Mucosa of gallbladder (tissue), 1 donor: ENCODE measurements at regions not wholly inside any gene's neighbourhood (a gene's known extent, or its start where the extent isn't known, plus 50 kb on each side); places are given as distances from the start of the nearest gene placed in this dataset.
A peak's percentile ranks its signal among the peaks of the same experiment; 100 is the strongest.

Experiments used
- DNase-seq: peaks from one replicate; pipeline ENCODE4 v3.0.0-alpha.2; 2020; ENCODE audit warnings: low spot score
- donor health status: DM: no; HTN: no; CAD: no.

DNA sequence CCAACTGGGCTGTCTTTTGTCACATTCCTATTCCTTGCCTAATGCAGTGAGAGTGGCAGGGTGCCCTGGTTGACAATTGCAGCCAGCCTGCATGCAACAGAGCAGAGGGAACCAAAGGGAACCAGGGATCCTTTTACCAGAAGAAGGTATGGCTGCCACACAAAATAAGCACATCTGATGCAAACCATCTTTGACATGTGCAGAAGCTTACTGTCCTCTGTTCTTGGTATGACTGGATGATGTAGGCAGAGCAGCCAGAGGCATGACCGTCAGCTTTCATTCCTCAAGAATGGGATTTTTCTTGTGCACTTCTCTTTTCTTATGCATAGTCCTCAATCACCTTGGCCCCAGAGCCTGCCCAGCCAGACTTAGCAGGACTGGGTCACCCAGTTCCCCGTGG is 116.1 kb downstream of the UQCRFS1 start:
- DNase-seq, result no peak

DNA sequence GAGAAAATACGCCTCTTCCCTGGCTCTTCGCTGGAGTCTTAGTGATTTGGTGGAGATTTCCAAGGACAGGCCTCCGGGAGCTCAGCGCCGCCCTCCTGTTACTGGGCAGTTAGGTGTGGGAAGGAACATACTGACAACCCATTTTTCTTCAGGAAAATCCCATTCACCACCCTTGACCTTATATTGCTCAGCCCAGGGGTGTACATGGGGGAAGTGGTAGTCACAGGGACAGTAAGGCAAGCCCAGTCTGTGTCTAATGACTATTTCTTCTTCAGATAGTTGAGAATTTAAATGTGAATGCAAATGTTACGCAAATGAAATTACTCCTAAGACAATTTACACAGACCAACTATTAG is 119.4 kb downstream of the UQCRFS1 start:
- no peak for DNase-seq

DNA sequence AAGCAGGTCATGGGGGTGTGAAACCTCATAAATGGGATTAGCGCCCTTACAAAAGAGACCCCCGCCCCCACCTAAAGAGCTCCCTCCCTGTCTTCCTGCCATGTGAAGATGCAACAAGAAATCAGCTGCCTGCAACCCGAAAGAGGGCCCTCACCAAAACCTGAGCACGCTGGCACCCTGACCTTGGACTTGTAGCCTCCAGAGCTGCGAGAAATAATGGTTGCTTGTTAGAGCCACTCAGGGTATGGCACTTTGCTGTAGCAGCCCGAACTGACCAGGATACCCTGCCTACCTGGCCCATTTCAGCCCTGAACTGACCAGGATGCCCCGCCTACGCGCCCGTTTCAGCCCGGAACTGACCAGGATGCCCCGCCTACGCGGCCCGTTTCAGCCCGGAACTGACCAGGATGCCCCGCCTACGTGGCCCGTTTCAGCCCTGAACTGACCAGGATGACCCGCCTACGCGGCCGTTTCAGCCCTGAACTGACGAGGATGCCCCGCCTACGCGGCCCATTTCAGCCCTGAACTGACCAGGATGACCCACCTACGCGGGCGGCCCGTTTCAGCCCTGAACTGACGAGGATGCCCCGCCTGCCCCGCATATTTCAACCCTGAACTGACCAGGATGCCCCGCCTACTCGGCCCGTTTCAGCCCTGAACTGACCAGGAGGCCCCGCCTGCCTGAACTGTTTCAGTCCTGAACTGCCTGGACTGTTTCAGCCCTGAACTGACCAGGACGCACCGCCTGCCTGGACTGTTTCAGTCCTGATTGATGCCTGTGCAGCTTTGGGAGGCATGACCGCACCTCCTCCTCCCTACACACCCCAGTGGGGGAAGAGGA is 120.0 kb downstream of the UQCRFS1 start:
- DNase-seq, result no peak

DNA sequence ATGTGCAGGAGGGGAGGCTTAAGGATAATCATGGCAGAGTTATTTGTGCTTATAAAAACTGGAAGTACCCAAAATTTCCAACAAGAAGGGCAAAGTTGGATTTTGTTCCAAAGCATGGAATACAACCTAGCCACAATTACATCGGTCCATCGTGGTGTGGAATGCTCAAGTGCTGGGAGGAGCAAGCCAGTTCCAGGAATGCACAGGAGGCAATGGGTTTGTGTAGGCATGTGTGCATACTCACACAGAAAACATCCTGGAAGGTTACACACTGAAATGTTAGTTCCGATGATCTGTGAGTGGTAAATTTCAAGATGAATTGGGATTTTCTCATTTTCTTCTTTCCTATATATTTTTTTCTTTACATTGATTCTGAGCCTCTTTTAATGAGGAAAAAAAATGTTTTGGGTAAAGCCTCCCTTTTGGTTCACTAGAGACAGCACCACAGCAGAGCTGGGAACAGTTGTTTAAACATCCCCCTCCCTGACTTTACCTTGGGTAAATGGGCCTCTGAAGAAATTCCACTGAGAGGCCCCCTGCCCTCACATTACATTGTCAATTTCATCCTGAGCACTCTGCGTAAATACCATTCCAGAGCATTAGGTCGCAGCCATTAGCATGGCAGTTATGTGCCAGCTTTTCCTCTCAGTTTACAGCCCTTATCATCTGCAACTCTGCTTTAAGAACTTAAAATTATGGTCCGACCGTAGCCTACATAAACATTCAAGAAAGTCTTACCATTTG is 122.0 kb downstream of the UQCRFS1 start:
- no peak for DNase-seq

DNA sequence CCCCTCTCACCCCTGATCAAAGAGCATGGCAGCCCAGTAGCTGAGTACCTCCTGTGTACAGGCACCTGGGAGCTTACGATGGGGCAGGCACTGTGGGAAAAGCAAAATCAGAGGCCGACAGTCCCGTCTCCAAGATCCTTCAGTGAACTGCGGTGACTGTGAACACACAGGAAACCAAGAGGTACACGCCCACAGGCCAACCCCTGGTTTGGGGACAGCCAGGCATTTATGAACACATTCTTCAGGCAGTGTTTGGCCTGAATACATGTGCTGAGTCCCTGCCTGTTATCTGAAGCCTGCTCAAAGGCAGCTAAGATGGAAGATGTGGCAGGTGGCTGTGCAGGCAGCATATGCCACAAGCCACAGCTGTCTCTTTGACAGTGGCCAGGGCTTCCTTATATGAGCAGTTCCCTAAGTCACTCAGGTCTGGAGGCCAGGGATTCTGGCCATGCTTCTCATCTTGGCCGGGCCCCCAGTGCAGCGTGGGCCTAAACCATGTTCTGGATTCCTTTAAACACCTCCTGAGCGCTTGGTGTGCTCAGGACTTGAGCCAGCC is 123.6 kb downstream of the UQCRFS1 start:
- DNase-seq, result no peak

DNA sequence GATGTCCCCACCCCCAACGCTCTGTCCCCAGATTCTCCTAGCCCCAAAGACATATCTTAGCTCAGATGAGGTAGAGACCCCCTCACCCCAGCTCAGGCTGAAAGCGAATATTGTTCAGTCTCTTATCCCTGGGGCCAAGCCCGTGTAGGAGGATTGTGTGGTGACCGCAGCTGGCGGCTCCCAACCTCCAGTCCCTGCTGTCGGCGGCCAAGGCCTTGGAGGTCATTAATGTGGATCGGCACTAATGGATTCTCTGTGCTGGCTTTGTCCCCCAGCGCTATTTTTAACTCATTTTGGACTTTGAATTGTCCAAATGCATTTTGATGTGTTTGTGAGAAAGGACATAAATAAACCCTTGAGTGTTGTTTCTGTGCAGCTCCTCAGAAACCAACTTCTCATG is 124.2 kb downstream of the UQCRFS1 start:
- no peak for DNase-seq

DNA sequence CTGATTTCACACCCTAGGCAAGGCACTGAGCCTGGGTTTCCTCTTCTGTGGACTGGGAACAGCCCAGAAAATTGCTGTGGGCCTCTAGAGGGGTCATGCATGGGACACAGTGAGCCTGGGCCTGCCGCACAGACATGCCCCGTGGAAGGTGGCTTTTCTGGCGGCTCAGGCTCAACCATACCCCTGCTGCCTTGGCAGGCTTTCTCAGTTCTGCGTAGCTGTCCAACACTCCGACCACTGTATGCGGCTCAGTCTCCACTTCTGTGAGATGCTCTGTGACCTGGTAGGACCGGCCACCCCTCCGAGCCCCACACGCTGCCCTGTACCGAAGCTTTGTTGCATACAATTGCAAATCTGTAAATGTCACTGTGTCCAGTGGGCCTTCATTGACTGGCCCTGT is 126.3 kb downstream of the UQCRFS1 start:
- DNase-seq, result no peak

DNA sequence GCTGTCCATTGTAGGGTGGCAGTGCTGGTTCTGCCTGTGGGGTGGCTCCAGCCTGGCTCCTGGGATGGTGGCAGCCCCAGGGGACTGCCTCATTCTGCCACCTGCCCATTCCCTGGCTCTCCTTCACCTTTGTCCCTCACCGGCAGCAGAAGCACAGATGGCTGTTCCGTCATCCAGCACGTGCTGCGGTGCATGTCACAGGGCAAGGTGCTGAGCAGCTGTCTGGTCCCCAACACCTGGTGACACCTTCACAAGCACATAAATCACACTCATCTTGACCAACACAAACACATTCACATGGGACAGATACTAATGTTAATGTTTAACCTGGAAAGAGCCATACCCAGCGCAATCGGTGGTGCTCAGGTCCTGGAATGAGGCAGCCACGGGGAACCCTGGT is 126.8 kb downstream of the UQCRFS1 start:
- peak; percentile 15 for DNase-seq

DNA sequence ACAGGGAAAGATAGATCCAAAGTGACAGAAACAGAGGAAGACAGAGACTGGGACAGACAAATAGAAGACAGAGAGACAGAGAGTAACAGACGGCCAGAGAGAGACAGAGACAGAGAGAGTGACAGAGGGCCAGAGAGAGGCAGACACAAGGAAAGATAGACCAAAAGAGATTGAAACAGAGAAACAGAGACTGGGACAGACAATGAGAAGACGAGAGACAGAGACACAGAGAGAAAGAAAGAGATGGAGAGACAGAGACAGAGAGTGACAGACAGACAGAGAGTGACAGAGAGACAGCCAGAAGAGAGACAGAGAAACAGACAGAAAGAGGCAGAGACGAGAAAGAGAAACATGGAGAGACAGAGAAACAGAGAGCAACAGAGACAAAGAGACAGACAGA is 127.3 kb downstream of the UQCRFS1 start:
- no peak for DNase-seq

DNA sequence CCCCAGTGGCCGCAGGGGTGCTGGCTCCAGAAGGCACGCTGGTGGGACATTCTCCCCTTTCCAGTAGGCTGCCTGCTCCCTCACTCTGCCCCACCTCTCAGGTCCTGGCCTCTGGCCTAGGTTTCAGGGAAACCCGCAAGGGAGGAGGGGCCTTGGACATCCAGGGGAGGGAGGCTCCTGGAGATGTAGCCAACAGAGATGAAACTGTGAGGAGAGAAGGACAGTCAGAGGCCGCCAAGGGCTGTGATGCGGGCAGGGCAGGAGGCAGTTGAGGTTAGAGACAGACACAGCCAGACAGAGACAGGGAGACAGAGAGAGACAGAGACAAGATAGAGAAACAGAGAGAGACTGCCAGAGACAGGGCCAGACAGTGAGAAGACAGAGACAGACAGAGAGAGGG is 127.7 kb downstream of the UQCRFS1 start:
- no peak for DNase-seq

DNA sequence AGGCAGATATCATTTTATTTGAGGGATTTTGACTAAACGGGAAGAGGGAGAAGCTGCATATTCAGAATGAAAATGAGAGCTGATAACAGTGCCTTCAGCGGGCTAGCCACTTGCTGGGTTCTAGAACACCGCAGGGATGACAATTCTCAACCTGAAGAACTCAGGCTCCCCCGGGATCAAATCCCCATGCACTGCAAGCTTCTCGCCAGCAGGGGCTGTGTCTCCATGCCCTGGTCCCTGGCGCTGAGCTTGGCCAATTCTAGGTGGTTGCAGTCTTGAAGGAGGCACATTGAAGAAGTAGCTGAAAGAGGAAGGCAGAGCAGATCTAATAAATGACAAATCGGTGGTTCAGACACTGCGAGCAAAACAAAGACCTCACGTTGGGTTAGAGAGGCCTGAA is 128.7 kb downstream of the UQCRFS1 start:
- no peak for DNase-seq

DNA sequence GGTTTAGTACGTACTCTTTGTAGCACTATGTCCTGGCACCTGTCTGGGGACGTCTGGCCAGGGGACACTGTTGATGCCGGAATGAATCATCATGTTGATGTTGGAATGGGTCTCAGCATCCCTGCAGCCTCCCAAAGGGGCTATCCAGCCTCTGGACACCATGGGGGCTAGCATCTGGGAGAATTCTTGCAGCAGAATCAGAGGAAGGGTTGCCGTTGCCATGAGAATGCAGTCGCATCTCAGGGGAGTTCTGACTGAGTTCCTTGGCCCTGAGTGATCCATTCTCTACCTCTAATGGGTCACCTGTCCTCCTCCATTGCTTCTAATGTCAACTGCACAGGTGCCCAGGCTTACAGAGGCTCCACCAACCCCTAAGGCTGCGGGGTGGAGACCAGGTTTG is 129.1 kb downstream of the UQCRFS1 start:
- no peak for DNase-seq

DNA sequence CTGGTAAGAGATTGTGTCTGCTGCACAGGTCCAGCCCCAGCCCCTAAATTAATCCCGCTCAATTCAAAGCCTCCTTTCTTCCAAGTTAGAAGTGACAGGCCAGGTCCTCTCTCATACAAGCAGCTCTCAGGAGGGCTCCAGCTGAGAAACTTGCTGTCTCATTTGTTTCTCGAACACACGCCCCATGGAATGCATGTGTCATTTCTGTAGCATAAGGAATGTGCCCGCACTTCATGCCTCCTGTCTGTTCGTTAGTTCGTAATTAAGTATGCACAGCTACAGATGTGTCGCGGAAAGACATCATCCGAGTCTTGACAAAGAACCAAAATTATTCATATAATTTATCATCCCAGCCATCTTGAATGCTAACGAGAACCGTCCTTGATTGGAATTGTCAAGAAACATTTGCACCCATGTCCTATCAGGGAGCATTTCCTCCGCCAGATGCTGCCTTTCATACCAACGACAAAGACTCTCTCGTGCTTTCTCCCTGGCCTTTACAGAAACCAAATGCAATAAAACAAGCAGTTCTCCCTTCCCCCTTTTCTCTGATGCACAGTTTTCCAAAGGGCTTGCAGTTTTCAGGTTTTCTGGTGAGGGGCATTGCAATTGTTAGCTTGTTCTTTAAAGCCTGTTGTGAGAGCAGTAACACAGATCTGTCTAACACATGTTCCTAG is 133.5 kb downstream of the UQCRFS1 start:
- DNase-seq, result no peak

DNA sequence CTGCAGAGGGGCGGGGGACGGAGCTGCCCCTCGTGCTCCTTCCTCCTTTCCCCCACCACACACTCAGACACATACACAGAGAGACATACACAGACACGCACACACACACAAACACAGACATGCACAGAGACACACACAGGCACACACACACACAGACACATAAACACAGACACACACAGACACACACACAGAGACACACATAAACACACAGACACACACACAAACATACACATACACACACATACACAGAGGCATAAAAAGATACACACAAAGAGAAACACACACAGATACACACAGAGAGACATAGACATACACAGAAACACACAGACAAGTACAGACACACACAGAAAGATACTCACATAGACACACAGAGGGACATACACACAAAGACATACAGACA is 136.0 kb downstream of the UQCRFS1 start:
- no peak for DNase-seq

DNA sequence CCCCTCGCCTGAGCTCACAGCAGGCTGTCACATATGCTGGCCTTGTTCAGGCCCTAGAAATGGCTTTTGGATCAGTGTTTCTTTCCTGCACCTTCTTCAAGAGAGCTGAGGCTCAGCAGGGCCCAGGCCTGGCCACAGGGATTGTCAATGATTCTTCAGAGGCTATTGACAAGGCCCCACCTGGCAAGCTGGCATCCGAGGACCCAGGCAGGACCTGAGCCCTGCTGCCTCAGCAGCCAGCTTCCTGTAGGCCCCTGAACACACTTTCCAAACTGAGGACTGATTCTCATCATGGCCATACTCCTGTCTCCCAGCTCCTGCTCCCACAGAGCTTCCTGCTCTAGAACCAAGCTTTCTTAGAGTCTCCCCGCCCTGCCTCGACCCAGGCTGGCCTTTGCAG is 136.8 kb downstream of the UQCRFS1 start:
- DNase-seq, result no peak

DNA sequence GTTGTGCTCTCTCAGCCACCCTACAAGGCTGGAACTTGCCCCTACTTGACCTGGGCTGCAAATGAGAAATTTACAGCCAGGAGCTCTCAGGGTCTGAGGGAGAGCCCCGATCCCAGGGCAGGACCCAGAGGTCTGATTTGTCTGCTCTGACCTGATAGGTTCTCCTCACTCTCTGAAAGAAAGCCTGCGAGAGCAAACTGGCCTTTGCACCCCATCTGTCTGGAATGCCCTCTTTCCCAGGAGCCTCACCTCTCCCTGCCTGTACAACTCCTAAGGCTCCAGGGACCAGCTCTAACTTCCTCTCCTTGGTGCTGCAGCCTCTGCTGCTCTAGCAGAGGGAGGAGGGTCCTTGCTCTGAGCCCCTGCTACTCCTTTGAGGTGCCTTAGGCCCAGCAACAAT is 137.8 kb downstream of the UQCRFS1 start:
- DNase-seq, result no peak

DNA sequence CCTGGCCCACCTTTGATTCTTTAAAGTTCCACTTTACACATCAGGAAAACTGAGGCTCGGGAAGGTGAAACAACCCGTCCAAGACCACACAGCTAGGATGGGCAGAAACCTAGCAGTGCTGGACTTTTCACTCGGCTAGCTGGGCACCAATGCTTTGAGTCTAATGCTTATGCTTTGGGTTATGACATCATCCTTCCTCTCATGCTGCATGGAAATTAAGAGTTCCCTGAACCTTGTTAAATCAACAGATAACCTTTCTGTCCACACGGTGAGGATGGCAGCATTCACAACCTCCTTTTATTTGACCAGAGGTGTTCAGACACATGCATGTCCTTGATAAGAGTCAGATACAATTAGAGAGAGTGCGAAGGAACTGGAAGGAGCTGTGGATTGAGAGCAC is 138.4 kb downstream of the UQCRFS1 start:
- DNase-seq, result no peak

DNA sequence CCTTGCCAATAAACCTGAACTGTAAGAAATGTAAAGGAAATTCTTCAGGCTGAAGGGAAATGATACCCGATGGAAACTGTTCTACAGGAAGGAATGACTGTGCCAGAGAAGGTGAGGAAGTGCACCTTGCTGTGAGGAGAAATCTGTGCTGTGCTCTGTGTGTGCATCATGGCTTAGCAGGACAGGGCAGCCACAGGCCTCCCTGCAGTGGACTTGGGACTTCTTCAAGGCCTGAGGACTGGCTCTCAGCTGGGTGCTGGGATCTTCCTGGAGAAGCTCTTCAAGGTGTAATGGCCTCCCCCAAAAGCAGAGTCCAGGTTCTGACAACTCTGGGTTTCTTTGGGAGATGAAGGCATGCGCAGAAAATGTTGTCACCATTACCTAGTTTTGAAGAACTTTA is 145.1 kb downstream of the UQCRFS1 start:
- DNase-seq, result no peak

DNA sequence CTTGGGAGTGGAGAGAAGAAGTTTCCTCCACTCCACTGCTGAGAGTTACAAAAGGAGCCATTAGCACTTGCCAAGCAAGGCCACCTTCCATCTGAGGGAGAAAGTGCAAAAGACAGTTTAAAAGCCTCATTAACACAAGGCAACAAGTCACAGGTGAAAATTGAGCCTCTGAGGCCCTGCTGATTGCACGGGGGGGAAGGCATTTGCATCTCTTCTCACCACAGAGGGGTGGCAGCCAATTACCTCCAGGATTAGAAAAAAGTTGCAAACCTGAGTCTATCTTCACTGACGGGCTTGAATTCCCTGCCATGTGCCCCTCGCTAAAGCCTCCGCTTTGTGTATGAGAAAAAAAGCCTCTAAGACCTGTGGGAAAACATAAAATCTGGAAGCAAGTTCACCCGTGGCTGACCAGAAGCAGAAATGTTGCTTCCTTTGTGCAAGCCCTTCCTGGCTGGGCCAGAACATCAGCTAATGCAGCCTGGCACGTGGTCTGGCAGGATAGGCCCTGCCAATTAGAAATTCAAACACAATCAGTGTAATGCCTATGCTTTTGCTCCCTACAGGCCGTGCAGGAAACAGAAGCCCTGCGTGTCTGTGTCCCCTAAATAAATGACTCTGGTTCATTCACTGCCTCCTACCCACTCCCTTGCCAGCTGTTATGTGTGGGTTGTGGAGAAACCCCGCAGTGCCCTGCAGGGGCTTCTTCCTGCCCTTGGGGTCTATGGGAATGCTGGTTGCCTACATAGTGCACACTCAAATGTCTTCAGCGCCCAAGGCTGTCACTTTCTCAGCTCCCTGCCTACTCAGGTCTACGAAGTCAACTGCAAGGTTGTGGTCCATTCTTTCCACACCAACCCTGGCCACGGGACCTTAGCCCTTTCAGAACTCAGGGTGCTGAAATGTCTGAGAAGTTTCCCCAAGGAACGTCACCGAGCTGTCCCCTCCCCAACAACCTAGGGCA is 150.2 kb downstream of the UQCRFS1 start:
- no peak for DNase-seq

DNA sequence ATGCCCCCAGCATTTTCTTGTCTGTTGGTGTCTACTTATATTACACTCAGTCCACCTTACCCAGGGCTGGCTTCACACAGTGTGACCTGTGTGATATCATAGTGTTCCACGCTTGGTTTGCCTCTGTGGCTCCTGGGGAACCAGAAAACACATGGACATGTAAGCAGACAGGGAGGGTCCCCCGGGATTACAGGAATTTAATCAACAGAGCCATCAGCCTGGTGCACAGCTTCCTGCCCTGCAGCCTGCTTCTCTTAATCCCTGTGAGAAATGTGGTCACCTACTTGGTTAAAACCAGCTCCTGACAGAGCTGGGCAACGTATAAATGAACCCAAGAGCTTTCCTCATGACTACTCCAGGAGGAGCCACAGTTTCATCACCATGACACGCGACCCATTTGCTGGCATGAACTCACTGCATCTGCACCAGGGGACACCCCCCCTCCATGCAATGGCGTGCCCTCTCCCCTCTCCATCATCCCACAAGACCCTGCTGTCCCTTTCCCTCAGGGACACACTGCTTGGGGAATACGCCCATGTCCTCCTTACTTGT is 152.1 kb downstream of the UQCRFS1 start:
- DNase-seq, result no peak

DNA sequence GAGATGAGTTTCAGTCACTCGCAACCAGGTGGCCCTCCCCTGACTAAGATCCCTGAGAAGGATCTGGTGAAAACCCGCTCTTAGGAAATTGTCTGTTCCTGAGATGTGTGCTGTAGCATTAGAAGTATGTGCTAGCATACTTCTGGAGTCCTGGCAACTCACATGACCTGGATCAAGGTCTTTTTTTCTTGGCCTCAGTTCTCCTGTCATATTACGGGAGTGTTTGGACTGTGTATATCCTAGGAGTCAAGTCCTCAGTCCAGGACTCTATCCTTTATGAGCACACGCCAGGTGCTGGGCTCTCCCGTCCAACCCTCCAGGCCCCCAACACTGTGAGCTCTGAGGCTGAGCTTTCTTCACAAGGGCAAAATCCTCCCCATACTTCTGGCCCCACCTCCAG is 156.4 kb downstream of the UQCRFS1 start:
- no peak for DNase-seq
